Central memory CD4-positive, alpha-beta T cell (primary cell): ENCODE measurements at regions not wholly inside any gene's neighbourhood (a gene's known extent, or its start where the extent isn't known, plus 50 kb on each side); places are given as distances from the start of the nearest gene placed in this dataset.

ENCODE experiments used
- DNase-seq: peaks from one replicate; pipeline ENCODE4 v3.0.0; 2022

DNA sequence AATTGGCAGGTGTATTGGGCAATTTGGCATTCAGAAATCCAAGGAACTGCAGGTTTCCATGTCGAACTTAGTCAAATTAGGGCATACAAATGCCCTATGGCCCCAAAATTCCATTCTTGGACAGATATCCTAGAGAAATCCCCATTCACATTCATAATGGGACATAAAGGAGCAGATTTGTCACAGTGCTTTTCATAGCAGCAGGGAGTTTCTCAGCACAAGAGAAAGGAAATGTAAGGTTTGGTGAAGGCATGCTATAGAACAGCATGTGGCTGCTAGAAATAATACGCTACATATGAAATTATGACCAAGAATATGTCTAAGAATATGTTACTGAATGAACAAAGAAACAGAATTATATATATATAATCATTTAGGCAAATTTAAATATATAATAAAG, 437.5 kb upstream of the BOD1L1 start:
- no peak for DNase-seq

DNA sequence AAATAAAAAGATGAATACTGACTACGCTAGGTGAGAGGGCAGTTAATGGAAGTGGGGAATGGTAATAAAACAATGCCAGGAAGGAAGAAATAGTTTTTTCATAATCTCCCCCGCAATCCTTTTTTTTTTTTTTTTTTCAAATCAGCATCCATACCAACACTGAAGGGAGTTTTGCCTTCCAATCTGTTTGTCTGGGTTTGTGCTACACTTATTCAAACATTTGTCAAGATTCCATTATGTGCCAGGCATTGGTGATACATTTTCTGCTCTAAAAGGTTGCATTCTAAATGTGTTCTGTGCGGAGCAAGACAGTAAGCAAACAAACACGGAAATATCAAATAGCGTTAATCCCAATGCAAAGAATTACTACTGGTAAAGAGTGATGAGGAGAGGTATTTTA, 437.9 kb upstream of the BOD1L1 start:
- no peak for DNase-seq

DNA sequence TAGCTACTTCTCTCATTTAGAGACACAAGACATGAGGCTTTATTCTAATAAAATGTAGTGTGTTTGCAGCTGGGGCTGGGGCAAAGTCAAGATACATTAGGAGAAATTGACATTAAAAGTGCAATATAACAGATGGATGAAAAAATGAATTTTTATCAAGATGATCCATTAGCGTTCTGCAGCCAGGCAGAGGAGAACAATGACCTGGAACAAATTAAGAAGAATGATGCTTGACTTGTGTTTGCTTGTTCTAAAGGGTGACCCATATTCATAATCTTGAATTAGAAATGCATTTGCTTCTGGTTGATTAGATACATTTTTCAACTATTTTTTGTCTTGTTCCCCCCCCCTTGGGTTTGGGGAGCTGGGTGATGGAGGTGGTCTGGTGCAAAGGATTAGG, 439.5 kb upstream of the BOD1L1 start:
- DNase-seq: no peak

DNA sequence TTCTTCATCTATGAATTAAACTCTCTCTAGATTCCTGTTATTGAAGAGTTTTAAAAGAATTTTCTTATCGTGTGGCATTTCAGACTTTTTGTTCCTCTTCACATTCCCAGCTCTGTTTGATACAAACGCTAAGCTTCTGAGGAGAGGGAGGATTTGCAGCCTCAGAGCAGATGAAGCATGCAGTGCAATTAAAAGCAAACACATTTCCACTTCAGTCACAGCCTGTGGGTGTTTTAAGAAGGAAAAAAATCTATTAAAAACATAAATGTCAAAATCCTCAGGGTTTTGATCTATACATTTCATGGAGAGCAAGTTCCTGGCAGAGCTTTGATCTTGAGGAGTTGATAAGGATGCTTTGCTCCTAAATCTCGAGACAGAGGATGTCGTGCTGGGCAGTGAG, 442.4 kb upstream of the BOD1L1 start:
- DNase-seq: no peak

- DNase-seq: no peak
These were observed 442.9 kb upstream of the BOD1L1 start for GRCh38 chr4:14070289-14070880.

DNA sequence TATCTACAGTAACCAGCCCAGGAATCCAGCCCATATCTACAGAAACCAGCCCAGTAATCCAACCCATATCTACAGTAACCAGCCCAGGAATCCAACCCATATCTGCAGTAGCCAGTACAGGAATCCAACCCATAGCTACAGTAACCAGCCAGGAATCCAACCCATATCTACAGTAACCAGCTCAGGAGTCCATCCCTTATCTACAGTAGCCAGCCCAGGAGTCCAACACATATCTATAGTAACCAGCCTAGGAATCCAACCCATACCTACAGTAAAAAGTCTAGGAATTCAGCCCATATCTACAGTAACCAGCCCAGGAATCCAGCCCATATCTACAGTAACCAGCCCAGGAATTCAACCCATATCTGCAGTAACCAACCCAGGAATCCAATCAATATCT, 445.0 kb upstream of the BOD1L1 start:
- no peak for DNase-seq

DNA sequence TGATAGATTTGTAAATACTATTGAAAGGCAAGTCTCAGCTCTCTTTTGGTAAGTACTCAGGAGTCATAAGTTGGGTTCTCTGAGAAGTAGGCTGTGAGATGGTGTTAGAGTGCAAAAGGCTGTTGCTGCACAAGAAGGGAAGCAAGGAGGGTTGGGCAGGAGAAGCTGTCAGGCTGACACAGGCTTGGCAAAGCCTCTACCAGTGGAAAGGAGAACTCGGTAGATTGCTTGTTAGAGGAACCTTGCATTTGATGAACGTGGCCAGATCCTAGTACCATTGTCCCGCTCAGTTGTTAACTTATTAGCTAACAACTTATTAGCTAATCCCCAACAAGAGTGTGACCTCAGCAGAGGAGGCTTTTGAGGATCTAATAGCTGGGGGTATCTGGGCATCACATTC, 449.3 kb upstream of the BOD1L1 start:
- no peak for DNase-seq

DNA sequence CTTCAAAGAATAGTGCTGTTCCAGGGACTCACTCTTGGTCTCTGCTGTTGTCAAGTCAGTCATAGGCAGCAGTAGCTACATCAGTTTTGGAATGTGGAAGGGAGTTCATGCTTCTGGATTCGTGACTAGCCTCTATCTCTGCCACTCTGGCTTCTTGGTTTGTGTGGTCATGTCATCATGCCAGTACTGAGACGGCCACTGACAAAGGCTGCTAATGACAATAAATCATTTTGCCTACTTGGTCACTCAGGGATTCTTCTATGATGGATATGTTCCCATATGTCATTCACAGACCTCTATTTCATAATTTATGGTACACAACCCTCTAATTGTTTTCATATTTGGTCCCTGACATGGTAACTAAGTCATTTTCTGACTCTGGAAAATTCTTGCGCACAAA, 450.8 kb upstream of the BOD1L1 start:
- DNase-seq: no peak

GRCh38 chr4:14079601-14080000, 452.1 kb upstream of the BOD1L1 start:
- no peak for DNase-seq

GRCh38 chr4:14083150-14083549, 455.6 kb upstream of the BOD1L1 start:
- no peak for DNase-seq

- DNase-seq: no peak
These were observed 457.1 kb upstream of the BOD1L1 start for GRCh38 chr4:14084598-14084997.

DNA sequence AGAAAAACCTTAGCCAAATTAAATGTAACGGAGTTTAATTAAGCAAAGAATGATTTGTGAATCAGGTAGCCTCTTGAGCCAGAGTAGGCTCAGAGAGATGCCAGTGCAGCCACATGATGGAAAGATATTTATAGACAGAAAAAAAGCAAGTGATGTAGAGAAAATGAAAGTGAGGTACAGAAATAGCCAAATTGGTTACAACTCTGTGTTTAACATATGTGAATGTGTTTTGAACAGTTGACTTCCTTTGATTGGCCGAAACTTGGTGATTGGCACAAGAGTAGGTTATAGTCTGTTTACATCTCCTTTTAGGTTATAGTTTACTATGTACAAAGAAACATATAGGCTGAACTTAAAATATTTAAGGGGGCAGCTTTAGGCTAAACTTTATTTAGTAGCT, 459.9 kb upstream of the BOD1L1 start:
- DNase-seq: no peak

GRCh38 chr4:14087921-14088320, 460.4 kb upstream of the BOD1L1 start:
- DNase-seq: no peak

GRCh38 chr4:14091531-14091930, 464.0 kb upstream of the BOD1L1 start:
- DNase-seq: no peak

- DNase-seq: no peak
These were observed 464.4 kb upstream of the BOD1L1 start for GRCh38 chr4:14091966-14092365.

DNA sequence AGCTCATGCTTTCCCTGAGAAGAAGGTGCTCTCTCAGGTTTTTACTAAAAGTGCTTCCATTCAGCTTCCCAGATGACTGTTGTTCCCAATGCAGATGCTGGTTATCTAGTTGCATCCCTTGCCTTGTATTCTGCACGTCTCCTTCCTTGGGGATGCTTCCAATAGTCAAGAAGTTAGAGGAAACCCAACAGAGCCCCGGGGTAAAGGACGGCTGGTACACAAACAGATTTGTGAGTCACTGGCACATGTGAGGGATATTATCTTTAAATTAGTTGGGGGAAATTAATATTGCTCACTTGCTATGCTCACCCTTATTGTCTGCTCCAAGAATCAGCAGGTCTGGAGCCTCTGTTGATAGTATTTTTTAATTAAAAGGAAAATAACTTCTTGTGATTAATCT, 465.2 kb upstream of the BOD1L1 start:
- no peak for DNase-seq

GRCh38 chr4:14095831-14096230, 468.3 kb upstream of the BOD1L1 start:
- no peak for DNase-seq

- DNase-seq: no peak
These were observed 469.0 kb upstream of the BOD1L1 start for GRCh38 chr4:14096396-14096965.

DNA sequence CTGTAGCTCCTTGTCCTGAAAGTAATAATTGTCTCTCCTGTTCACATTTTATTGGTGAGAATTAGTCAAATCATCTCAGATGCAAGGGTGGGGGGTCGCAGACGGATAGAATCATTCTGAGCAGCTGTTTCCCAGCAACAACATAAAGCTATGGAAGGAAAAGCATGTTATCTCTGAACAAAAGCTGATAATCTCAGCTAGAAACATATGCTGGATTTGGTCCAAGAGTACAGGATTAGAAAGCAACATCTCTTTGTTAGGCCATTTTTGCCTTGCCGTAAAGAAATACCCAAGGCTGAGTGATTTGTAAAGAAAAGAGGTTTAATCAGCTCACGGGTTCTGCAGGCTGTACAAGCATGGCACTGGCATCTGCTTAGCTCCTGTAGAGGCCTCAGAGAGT, 472.8 kb upstream of the BOD1L1 start:
- DNase-seq: no peak

DNA sequence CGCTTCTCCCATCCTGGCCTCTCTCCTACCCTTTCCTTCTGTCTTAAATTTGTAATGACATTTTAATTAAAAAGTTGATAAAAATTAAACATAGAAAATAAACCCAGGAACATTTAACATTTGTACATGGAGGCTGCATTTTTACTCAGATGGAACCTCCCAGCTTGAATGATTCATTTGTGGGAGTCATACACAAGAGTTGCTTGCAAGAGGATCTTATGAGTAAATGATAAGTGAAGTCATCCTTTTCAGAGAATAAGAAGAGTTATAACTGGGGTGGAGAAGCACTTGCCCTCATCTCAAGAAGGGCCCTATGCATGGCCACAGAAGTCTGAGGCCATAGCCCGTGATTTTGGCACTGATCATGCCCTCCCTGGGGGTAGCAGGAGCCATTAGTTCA, 482.9 kb upstream of the BOD1L1 start:
- DNase-seq: no peak

- no peak for DNase-seq
These were observed 484.2 kb upstream of the BOD1L1 start for GRCh38 chr4:14111730-14112181.

DNA sequence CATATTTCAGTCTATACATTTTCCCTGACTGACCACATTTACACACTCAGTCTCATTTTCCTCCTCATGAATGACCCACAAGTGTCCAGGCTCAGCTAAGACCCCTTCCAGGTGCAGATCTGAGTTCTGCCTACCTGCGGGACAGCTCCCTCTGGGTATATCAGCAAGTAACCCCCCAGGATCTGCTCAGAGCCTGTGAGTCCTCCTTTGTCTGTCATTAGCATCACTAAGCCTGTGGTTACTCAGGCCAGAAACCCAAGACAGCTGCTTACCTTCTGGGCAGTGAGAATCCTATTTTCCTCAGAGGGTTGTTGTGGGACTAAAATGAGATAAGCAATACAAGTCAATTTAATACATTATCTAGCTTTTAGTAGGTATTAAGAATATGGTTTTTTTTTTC, 487.6 kb upstream of the BOD1L1 start:
- no peak for DNase-seq

GRCh38 chr4:14117575-14118238, 490.2 kb upstream of the BOD1L1 start:
- DNase-seq: no peak

GRCh38 chr4:14124816-14125215, 497.3 kb upstream of the BOD1L1 start:
- DNase-seq: no peak
